ENCODE measurements at regions not wholly inside any gene's neighbourhood (a gene's known extent, or its start where the extent isn't known, plus 50 kb on each side); places are given as distances from the start of the nearest gene placed in this dataset.

DNA sequence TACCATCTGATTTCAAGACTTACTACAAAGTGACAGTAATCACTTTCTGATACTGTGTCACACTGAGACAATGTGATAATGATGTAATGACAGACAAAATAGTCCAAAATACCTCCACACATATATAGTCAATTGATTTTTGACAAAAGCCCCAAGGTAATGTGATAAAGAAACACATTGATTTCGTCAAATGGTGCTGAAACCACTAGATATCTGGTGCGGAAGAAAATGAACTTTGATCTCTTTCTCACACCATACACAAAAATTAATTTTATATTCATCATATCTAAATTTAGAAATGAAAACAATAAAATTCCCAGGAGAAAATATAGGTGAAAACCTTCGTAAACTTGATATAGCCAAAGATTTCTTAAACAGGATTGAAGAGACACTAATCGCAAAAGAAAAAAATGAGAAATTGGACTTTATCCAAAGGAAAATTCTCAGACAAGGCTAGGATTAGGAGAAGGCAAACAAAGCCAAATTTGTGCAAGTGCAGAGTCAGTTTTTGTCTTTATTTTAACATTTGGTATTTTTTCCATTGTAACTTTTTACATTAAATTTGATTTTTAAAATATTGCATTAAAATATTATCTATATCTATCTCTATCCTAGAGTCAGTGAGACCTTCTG is 739.9 kb downstream of the DIAPH3 start:
- TF ChIP-seq, protein P1, sequence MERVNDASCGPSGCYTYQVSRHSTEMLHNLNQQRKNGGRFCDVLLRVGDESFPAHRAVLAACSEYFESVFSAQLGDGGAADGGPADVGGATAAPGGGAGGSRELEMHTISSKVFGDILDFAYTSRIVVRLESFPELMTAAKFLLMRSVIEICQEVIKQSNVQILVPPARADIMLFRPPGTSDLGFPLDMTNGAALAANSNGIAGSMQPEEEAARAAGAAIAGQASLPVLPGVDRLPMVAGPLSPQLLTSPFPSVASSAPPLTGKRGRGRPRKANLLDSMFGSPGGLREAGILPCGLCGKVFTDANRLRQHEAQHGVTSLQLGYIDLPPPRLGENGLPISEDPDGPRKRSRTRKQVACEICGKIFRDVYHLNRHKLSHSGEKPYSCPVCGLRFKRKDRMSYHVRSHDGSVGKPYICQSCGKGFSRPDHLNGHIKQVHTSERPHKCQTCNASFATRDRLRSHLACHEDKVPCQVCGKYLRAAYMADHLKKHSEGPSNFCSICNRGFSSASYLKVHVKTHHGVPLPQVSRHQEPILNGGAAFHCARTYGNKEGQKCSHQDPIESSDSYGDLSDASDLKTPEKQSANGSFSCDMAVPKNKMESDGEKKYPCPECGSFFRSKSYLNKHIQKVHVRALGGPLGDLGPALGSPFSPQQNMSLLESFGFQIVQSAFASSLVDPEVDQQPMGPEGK (CRISPR knock-in tag; IDR thresholded peaks at IDR 0.05; ENCODE audit: borderline replicate concordance): no peak
- TF ChIP-seq, protein P2, sequence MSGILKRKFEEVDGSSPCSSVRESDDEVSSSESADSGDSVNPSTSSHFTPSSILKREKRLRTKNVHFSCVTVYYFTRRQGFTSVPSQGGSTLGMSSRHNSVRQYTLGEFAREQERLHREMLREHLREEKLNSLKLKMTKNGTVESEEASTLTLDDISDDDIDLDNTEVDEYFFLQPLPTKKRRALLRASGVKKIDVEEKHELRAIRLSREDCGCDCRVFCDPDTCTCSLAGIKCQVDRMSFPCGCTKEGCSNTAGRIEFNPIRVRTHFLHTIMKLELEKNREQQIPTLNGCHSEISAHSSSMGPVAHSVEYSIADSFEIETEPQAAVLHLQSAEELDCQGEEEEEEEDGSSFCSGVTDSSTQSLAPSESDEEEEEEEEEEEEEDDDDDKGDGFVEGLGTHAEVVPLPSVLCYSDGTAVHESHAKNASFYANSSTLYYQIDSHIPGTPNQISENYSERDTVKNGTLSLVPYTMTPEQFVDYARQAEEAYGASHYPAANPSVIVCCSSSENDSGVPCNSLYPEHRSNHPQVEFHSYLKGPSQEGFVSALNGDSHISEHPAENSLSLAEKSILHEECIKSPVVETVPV (CRISPR knock-in tag; IDR thresholded peaks at IDR 0.05): no peak
- no peak for TF ChIP-seq ZNF565 (CRISPR knock-in tag; conservative IDR thresholded peaks at IDR 0.05; ENCODE audit: low read depth)
- no peak for TF ChIP-seq ESRRG (CRISPR knock-in tag; IDR thresholded peaks at IDR 0.05)
- TF ChIP-seq, protein P3, sequence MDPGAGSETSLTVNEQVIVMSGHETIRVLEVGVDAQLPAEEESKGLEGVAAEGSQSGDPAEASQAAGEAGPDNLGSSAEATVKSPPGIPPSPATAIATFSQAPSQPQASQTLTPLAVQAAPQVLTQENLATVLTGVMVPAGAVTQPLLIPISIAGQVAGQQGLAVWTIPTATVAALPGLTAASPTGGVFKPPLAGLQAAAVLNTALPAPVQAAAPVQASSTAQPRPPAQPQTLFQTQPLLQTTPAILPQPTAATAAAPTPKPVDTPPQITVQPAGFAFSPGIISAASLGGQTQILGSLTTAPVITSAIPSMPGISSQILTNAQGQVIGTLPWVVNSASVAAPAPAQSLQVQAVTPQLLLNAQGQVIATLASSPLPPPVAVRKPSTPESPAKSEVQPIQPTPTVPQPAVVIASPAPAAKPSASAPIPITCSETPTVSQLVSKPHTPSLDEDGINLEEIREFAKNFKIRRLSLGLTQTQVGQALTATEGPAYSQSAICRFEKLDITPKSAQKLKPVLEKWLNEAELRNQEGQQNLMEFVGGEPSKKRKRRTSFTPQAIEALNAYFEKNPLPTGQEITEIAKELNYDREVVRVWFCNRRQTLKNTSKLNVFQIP (CRISPR knock-in tag; IDR thresholded peaks at IDR 0.05; ENCODE audit: borderline replicate concordance, low read depth): no peak
- TF ChIP-seq, protein P4, sequence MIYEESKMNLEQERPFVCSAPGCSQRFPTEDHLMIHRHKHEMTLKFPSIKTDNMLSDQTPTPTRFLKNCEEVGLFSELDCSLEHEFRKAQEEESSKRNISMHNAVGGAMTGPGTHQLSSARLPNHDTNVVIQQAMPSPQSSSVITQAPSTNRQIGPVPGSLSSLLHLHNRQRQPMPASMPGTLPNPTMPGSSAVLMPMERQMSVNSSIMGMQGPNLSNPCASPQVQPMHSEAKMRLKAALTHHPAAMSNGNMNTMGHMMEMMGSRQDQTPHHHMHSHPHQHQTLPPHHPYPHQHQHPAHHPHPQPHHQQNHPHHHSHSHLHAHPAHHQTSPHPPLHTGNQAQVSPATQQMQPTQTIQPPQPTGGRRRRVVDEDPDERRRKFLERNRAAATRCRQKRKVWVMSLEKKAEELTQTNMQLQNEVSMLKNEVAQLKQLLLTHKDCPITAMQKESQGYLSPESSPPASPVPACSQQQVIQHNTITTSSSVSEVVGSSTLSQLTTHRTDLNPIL (CRISPR knock-in tag; IDR thresholded peaks at IDR 0.05; ENCODE audit: low read depth): no peak
- no peak for TF ChIP-seq ISL1 (CRISPR knock-in tag; IDR thresholded peaks at IDR 0.05)
- TF ChIP-seq OSR1 (CRISPR knock-in tag; IDR thresholded peaks at IDR 0.05): no peak
- no peak for TF ChIP-seq ZC3H10 (CRISPR knock-in tag; IDR thresholded peaks at IDR 0.05)
- no peak for TF ChIP-seq GLIS3 (CRISPR knock-in tag; IDR thresholded peaks at IDR 0.05)
- no peak for TF ChIP-seq RARB (CRISPR knock-in tag; IDR thresholded peaks at IDR 0.05)

Data from SK-N-SH treated with all-trans-retinoic acid at 6 μM for 48 hours (cell line).